LHCN-M2 (cell line): ENCODE measurements at regions not wholly inside any gene's neighbourhood (a gene's known extent, or its start where the extent isn't known, plus 50 kb on each side); places are given as distances from the start of the nearest gene placed in this dataset.
A peak's percentile ranks its signal among the peaks of the same experiment; 100 is the strongest.
"Not testable (repeated sequence)": the region's sequence is repeated elsewhere in the genome, so short reads cannot be mapped to it uniquely, and the experiment has no call there.

ENCODE experiments used
- DNase-seq: peaks from one replicate; pipeline ENCODE4 v3.0.0-alpha.2; 2012; ENCODE audit warnings: low read depth

DNA sequence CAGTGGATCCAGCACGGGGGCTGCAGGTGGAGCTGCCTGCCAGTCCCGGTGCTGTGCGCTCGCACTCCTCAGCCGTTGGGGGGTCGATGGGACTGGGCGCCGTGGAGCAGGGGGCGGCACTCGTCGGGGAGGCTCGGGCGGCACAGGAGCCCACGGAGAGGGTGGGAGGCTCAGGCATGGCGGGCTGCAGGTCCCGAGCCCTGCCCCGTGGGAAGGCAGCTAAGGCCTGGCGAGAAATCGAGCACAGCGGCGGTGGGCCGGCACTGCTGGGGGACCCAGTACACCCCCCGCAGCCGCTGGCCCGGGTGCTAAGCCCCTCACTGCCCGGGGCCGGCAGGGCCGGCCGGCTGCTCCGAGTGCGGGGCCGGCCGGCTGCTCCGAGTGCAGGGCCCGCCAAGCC, 52.3 kb upstream of the MARK1 start:
- not testable (repeated sequence) for DNase-seq

DNA sequence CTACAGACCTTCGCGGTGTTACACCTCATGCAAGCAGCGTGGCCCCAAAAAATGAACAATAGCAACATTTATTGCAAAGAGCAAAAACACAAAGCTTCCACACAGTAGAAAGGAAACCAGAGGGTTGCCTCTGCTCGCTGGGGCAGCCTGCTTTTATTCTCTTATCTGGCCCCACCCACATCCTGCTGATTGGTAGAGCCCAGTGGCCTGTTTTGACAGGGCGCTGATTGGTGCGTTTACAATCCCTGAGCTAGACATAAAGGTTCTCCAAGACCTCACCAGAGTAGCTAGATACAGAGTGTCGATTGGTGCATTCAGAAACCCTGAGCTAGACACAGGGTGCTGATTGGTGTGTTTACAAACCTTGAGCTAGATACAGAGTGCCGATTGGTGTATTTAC, 52.8 kb upstream of the MARK1 start:
- DNase-seq: not testable (repeated sequence)

DNA sequence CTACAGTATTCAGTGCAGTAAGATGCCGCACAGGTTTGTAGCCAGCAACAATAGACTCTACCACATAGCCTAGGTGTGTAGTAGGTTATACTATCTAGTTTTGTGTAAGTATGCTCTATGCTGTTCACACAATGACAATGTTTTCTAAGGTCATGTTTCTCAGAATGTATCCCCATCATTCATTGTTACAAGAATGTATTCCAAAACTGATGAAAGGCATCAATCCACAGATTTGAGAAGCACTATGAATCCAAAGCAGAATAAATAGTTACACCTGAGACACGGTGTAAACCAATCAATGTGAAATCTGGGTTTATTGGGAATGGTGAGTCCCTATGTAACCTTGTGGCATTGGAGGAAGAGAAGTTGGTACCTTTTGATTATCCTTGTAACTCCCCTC, 54.5 kb upstream of the MARK1 start:
- no peak for DNase-seq

DNA sequence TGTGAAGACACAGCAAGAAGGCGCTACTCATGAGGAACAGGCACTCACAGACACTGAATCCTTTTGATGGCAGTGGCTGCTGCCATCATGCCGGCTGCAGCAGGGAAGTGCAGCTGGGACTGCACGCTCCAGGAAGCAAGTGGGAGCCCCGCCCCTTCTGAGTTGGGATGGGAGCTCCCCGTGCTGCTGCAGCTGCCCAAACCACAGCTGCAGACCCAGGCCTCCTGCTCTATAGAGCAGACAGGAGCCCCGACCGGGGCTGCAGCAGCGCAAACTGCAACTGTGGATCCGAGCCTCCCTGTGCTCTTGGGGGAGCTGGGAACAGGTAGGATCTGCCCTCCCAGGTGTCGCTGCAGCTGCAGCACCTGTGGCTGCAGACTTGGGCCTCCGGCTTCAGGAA, 65.2 kb upstream of the MARK1 start:
- DNase-seq: no peak

DNA sequence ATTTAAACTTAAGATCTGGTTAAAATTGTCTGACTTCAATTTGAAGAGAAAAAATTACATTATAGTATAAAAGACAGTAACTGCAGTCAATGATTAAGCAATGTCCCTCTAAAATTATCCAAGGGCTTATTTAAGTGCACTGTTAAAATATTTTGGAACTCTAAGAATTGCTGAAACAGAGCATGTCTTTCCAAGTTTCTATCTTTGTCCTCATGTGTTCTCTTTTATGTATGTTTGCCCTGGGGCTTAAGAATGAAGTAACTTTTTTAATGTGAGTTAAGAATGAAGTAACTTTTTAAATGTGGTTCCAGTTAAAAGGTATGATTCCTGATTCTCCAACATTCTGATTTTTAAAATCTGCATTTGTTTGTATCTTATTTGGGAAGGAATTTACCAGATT, 69.0 kb upstream of the MARK1 start:
- no peak for DNase-seq

DNA sequence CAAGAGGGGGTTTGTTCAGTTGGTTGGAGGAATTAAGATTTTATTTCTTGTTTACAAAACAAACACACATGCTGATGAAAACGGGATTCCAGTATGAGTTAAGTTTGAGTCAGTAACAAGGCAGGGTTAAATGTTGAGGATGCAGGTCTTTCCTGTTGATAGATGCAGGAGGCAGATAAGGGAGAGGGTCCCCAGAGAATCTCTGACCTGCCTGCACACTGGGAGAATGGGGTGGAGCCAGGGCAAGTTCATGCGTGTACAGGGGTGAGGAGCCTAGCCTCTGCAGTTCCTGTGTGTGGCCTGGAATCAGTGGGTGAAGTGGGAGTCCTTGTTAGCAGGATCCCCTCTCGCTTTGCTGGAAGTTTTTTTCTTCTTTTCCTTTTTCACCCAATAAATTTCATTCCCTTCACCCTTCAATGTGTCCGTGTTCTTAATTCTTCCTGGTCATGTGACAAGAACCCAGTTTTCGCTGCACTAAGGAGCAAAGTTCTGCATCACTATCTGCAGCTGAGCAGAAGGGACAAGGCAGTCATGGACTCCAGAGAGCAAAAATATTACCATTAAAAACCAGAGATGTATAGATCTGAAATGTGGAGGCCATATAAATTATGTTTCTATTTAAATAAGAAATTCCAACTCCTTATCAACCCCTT, 69.9 kb upstream of the MARK1 start:
- no peak for DNase-seq

DNA sequence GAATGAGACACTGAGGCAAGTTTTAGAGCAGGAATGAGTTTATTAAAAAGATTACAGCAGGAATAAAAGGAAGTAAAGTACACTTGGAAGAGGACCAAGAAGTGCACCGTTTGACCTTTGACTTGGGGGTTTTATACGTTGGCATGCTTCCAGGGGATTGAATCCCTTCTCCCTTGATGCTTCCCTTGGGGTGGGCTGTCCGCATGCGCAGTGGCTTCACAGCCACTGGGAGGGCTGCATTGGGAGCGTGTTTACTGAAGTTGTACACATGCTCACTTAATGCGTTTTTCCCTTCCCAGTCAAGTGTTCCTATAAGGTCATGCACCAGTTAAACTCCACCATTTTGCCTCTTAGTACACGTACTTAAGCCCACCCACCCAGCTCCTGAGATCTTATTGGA, 72.4 kb upstream of the MARK1 start:
- DNase-seq: no peak

DNA sequence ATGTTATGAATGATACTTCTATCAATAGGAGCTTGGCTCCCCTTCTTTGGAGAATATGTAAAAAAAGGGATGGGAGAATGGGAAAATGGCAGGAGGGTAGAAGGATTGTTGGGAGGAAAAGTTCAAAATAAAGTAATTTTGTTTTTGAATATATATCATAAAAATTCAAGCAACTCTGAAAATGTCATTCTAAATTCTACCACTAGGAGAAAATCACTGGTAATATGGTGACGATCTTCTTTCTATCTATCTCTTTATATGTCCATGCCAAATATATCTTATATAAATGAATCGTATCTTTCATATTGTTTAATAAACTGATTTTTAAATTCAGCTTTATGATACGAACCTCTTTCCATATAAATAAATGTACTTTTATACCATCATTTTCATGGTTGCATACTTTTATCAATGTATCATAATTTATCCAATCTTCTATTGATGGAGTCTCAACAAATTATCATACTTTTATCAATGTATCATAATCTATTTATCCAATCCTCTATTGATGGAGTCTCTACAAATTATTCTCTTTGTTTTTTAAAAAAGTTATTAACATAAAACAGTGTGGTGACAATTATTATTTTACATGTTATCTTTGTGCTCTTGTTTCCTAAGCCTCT, 73.7 kb upstream of the MARK1 start:
- DNase-seq: no peak

DNA sequence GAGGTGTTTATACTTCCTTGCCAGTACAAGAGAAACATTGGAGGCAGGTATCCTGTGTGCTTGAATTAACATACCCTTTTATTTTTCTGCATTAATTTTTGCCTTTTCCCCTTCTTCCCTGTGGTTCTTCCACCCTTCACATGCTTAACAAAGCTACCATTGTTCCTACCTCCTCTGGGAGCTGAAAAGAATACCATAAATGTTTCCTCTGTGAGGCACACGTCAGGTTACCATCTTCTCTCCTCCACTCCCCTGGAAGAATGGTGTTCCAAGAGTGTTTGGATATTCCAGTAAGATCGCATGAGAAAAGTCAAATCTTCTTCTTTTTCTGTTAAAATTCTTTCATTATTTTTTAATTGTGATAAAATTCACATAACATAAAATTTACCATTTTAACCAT, 74.6 kb upstream of the MARK1 start:
- DNase-seq: no peak

DNA sequence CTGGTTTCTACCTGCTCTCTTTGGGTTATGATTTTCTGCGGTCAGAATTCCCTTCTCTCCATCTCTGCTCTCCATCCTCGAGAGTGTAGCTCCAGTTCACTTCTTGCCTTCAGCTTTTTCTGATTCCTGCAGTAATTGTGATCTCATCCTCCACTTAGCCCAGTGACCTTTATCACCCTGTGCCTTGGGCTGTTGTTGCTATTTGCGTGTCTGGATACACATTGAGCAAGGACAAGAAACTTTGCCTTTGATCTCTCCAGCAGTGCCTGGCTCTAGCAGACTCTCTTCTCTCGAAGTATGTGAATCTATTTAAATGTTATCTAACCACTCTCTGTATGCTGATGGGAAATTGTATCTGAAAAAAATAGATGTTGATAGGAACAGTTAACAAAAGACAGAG, 76.4 kb upstream of the MARK1 start:
- no peak for DNase-seq

DNA sequence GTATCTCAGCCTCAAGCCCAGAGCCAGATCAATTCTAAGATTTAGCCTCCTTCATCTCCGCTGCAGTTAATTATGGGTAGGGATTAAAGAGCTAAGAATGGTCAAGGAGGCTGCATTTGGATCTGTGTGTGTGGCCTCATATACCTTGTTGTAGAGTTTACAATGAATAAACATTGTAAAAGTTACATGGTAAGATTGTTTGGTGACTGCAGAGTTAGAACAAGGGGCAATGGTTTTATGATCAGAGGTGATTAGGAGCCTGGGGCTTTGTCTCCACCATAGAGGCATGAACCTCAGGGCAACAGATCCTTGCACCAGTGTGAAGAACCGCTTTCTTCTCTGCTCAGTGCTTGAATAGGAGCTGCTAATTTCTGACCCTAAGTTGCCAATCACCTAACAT, 77.0 kb upstream of the MARK1 start:
- DNase-seq: no peak

DNA sequence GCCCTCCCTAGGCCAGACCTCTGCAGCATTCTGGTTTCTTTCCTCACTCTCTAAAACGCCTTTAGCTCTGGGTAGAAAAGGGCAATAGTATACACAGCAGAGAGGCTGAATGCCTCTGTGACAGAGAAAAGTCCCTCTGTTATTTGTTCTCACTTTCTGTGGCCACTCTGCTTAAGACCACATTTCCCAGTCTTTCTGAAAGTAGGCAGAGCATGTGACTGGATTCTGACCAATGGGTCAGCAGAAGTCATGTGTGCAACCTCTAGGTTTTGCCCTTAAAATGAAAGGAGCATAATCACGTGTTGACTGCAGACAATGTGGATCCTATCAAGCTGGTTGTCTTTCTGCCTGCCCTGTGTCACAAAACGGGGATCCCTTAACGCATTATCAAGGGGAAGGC, 79.7 kb upstream of the MARK1 start:
- no peak for DNase-seq

DNA sequence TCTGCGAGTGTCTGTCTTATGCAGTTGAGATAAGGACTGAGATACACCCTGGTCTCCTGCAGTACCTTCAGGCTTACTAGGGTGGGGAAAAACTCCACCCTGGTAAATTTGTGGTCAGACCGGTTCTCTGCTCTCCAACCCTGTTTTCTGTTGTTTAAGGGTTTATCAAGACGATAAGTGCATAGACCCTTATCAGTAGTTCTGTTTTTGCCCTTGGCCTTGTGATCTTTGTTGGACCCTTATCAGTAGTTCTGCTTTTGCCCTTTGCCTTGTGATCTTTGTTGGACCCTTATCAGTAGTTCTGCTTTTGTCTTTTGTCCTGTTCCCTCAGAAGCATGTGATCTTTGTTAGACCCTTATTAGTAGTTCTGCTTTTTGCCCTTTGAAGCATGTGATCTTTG, 83.3 kb upstream of the MARK1 start:
- DNase-seq: not testable (repeated sequence)

DNA sequence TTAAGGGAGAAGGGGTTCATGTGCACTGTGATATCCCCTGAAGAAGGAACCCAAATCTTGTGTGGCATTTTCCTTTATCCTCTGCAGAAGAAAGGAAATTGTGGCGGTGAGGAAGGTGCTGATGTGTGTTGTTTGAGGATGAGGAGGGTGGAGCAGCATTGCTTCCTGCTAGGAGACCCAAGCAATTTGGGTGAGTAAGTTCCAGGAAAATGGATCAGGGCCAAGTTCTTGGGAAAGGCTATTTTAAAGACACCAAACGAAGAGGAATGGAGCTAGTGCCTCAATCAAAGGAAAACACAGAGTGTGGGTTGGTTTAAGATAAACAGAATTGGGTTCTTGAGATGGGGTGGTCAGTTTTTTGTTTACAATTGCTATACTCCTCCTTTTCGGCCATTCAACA, 86.7 kb upstream of the MARK1 start:
- no peak for DNase-seq

DNA sequence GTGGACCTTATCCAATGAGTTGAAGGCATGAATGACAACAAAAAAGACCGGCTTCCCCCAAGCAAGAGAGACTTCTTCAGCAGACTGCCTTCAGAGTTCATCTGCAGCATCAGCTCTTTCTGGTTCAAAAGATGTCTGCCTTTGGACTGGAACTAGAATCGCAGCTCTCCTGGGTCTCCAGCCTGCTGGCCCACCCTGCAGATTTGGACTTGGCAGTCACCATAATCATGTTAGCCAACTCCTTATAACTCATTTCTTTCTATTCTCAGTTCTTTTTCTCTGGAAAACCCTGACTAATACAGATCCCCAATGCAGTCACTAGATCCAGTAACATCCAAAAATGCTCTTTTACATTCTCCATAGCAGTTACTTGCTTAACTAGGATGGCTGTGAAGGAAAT, 89.2 kb upstream of the MARK1 start:
- DNase-seq: no peak

DNA sequence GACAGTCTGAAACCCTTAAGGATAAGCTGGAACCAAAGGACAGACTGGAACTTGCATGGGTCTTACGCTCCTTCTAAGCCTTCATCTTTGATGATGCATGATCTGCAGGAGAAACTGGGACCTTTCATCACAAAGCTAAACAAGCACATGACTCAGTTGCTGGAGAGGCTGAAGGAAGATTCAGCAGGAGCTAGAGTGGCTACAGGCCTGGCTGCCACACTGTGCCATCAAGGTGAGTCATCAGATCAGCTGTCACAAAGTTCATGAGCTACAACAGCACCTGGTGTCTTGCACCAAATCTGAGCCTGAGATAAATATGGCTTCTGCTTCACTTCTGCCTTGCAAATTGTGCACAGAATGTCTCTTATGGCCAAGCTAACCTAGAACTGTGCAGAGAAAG, 95.5 kb upstream of the MARK1 start:
- DNase-seq: peak; percentile 17

DNA sequence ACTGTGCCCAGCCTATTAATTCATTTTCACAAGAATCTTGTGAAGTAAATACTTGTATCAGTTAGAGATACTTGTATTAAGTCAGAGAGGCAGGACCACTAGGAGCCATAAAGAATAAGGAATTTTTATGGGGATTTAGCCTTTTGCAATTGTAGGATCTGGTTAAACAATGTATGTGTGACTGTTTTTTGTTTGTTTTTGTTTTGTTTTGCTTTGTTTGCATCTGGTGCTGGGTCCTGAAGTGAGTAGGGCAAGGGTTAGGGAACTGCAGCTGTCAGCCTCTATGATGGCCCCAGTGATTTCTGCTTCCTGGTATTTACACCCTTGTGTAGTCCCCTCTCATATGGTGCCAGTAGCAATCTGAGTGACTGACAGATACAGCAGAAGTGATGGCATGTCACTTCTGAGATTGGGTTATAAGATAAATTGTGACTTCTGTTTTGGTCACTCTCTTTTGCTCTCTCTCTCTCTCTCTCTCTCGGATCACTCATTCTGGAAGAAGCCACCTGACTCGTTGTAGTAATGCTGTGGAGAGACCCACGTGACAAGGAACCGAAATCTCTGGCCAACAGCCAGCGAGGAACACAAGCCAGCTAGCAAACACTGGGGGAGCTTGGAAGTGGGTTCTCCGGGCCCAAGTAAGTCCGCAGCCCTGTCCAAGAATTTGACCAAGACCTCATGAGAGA, 96.2 kb upstream of the MARK1 start:
- no peak for DNase-seq

DNA sequence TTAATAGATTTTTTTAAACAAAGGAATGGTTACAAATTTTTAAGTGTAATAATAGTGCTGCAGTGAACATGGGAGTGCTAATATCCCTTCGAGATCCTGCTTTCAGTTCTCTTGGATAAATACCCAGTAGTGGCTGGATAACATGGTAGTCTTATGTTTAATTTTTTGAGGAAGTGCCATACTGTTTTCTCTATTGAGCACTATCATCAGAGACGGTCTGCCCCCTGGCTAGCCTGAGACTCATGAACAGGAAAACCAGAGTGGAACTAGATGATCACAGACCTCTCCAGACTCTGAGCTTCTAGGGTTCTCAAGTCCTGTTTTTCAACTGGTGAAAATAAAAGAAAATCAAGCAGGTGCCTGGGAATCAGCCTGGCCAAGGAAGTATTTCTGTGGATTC, 97.3 kb upstream of the MARK1 start:
- no peak for DNase-seq

DNA sequence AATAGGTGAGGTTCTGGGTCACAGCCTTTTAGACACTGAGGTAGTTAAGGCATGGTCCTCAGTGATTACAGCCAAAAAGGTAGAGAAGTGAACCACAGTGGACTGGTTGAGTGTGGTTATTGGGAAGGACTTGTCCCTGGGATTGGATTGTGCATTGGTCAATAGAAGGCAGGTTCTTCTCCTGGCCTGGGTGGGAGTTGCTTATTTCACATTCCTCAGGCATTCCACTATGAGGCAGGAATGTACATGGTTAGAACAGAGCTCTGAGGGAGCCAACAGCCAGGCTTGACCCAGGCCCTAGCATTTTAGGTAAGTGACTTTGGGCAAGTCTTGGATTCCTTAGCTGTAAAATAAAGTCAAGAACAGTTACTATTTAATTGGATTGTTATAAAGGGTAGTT, 97.9 kb upstream of the MARK1 start:
- no peak for DNase-seq

DNA sequence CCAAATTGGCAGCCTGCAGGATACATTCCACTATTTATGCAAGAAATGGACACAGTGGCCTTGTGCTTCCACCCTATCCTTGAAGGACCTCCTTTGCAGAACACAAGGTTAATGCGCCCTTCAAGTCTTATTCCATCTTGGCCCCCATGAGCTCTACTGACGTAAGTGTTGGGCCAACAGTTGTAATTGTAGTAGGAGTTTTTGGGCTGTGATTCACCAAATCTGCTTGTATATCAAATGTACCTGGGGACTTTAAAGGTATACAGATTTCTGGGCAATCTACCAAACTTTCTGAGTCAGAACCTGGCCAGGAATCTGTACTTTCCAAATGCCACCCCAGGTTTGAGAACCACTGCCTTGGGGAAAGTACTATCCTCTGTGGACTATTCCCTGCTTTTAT, 100.9 kb upstream of the MARK1 start:
- no peak for DNase-seq

DNA sequence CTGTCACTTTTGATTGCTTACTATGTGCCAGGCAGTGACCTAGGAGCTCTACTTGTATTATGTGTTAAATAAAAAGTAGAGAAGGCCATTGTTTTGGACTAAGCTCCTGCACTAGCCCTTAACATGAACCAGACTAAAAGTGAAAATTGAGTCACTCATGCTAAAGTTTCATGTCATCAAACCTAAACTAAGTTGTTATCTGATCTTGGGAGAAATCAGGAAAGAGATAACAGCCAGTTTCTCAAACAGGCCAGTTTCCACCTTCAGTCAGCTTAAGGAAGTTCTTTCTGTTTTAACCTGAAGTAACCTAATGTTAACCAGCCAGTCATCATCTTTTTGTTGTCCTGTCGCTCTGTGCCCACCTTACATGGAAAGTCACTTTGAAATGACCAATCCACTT, 102.1 kb upstream of the MARK1 start:
- DNase-seq: no peak

DNA sequence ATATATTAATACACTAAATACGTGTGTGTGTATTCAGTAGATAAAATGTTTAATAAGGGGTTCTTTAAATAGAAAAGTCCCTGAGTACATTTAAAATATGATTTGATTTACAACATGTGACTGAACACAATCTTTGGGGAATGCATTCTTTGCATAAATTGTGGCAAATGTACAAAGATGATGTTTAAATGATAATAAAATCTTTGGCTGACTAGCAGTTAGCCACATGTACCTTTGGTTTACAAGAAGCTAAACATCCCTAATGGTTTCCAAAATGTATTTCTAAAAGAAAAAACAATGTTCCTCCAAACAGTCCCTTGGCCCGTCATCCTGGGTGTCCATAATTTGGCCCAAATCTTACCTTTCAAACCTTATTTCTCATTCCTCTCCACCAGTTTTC, 106.4 kb upstream of the MARK1 start:
- no peak for DNase-seq

DNA sequence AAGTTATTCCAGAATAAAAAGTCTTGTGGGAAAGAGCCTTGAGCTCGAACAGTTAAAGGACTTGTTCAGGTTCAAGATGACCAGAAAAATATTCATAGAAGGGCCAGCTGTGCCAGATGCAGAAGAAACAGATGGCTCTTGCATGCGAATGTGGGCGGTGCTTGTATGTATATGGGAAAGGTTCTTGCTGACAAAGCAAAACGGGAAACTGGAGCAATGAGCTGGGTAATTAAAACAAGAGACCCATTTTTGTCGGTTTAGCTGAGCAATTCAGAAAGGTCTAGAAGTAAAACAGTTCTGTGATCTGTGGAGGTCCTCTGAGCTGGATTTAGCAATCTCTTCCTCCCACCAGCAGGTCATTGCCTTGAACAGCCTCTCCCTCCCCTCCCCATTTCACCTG, 107.2 kb upstream of the MARK1 start:
- DNase-seq: no peak
